HEK293 (cell line): ENCODE measurements at regions not wholly inside any gene's neighbourhood (a gene's known extent, or its start where the extent isn't known, plus 50 kb on each side); places are given as distances from the start of the nearest gene placed in this dataset.

Experiments
- CTCF ChIA-PET: fragments of 350-600 bp; formaldehyde crosslinking; extraction: SDS; loops from one replicate; lab custom pipeline; 2021; ENCODE audit warnings: antibody characterized with exemption; lab: Yijun Ruan, JAX
- POLR2A ChIA-PET: fragments of 300-600 bp; formaldehyde crosslinking; extraction: SDS; loops from one replicate; lab custom pipeline; 2020; ENCODE audit warnings: antibody characterized with exemption, inconsistent platforms; lab: Yijun Ruan, JAX
- H3K27ac ChIP-seq: fragments of 200-500 bp; sonication (Bioruptor generic); 2 replicates; pipeline ENCODE4 v1.5.1; 2014; ENCODE audit warnings: low read depth, low read length, control low read depth, inconsistent platforms; ENCODE audit errors: extremely low read depth
- H3K36me3 ChIP-seq, 2 experiments: fragments of 200-500 bp in 1 of 2; sonication (Bioruptor generic) in 1 of 2; 1 replicate in 1 of 2; 2 replicates in 1 of 2; pipeline ENCODE4 v1.5.1; 2014 to 2017; ENCODE audit warnings: inconsistent platforms in 2 of 2, low read length in 2 of 2; ENCODE audit not compliant: control insufficient read depth in 2 of 2, insufficient read depth in 1 of 2
- H3K4me1 ChIP-seq: fragments of 200-500 bp; sonication (Bioruptor generic); 2 replicates; pipeline ENCODE4 v1.5.1; 2014; ENCODE audit warnings: mild to moderate bottlenecking, low read length, inconsistent platforms; ENCODE audit not compliant: control insufficient read depth, insufficient read depth
- H3K4me3 ChIP-seq: 2 replicates; pipeline ENCODE4 v1.5.1; 2011; ENCODE audit warnings: low read depth, mild to moderate bottlenecking, control low read depth, low read length, moderate library complexity
- H3K9me3 ChIP-seq: fragments of 200-500 bp; sonication (Bioruptor generic); 2 replicates; pipeline ENCODE4 v1.5.1; 2014; ENCODE audit warnings: low read depth, low read length, inconsistent platforms; ENCODE audit not compliant: control insufficient read depth, insufficient read depth
- IKZF3 ChIP-seq: fragments of 450-650 bp; IDR thresholded peaks from 2 replicates; pipeline ENCODE4 v1.5.0; 2018; ENCODE audit warnings: missing biosample characterization, mild to moderate bottlenecking, missing genetic modification characterization, moderate library complexity
- KLF17 ChIP-seq: fragments of 450-650 bp; formaldehyde crosslinking; IDR thresholded peaks from 2 replicates; pipeline ENCODE4 v1.5.1; 2016; ENCODE audit warnings: missing biosample characterization, missing genetic modification characterization
- KLF8 ChIP-seq: fragments of 450-650 bp; formaldehyde crosslinking; IDR thresholded peaks from 2 replicates; pipeline ENCODE4 v1.5.1; 2016; ENCODE audit warnings: missing biosample characterization, missing genetic modification characterization
- KLF9 ChIP-seq: fragments of 450-650 bp; formaldehyde crosslinking; IDR thresholded peaks from 2 replicates; pipeline ENCODE4 v1.5.1; 2016; ENCODE audit warnings: missing biosample characterization, missing genetic modification characterization, low read depth
- RBAK ChIP-seq: fragments of 450-650 bp; formaldehyde crosslinking; IDR thresholded peaks from 2 replicates; pipeline ENCODE4 v1.5.1; 2016; ENCODE audit warnings: missing biosample characterization, missing genetic modification characterization
- REST ChIP-seq: fragments of 450-650 bp; formaldehyde crosslinking; IDR thresholded peaks from 2 replicates; pipeline ENCODE4 v1.5.1; 2016; ENCODE audit warnings: missing biosample characterization, missing genetic modification characterization
- SP2 ChIP-seq: fragments of 450-650 bp; formaldehyde crosslinking; IDR thresholded peaks from 2 replicates; pipeline ENCODE4 v1.5.1; 2016; ENCODE audit warnings: missing biosample characterization, missing genetic modification characterization
- ZFP37 ChIP-seq: fragments of 450-650 bp; formaldehyde crosslinking; IDR thresholded peaks from 2 replicates; pipeline ENCODE4 v1.5.1; 2016; ENCODE audit warnings: missing biosample characterization, missing genetic modification characterization
- ZNF10 ChIP-seq: fragments of 450-650 bp; formaldehyde crosslinking; IDR thresholded peaks from 2 replicates; pipeline ENCODE4 v1.5.1; 2017; ENCODE audit warnings: missing biosample characterization, missing genetic modification characterization
- ZNF133 ChIP-seq: fragments of 450-650 bp; formaldehyde crosslinking; IDR thresholded peaks from 2 replicates; pipeline ENCODE4 v1.5.1; 2016; ENCODE audit warnings: missing biosample characterization, missing genetic modification characterization
- ZNF148 ChIP-seq: fragments of 450-650 bp; formaldehyde crosslinking; IDR thresholded peaks from 2 replicates; pipeline ENCODE4 v1.5.0; 2017; ENCODE audit warnings: missing biosample characterization, missing genetic modification characterization, borderline replicate concordance
- ZNF221 ChIP-seq: fragments of 450-650 bp; formaldehyde crosslinking; IDR thresholded peaks from 2 replicates; pipeline ENCODE4 v1.5.1; 2017; ENCODE audit warnings: missing biosample characterization, missing genetic modification characterization, borderline replicate concordance
- ZNF23 ChIP-seq: fragments of 450-650 bp; formaldehyde crosslinking; IDR thresholded peaks from 2 replicates; pipeline ENCODE4 v1.5.1; 2016; ENCODE audit warnings: missing biosample characterization, missing genetic modification characterization, borderline replicate concordance
- ZNF501 ChIP-seq: fragments of 450-650 bp; formaldehyde crosslinking; IDR thresholded peaks from 2 replicates; pipeline ENCODE4 v1.5.1; 2016; ENCODE audit warnings: missing biosample characterization, missing genetic modification characterization
- ZNF544 ChIP-seq: fragments of 450-650 bp; formaldehyde crosslinking; IDR thresholded peaks from 2 replicates; pipeline ENCODE4 v1.5.0; 2017; ENCODE audit warnings: missing biosample characterization, missing genetic modification characterization
- ZNF610 ChIP-seq: fragments of 450-650 bp; formaldehyde crosslinking; IDR thresholded peaks from 2 replicates; pipeline ENCODE4 v1.5.1; 2016; ENCODE audit warnings: missing biosample characterization, missing genetic modification characterization, borderline replicate concordance
- ZNF639 ChIP-seq: fragments of 450-650 bp; formaldehyde crosslinking; IDR thresholded peaks from 2 replicates; pipeline ENCODE4 v1.5.1; 2016; ENCODE audit warnings: missing biosample characterization, missing genetic modification characterization
- ZNF645 ChIP-seq: fragments of 450-650 bp; formaldehyde crosslinking; IDR thresholded peaks from 2 replicates; pipeline ENCODE4; 2016; ENCODE audit warnings: missing biosample characterization, missing genetic modification characterization
- ZNF654 ChIP-seq: fragments of 450-650 bp; formaldehyde crosslinking; IDR thresholded peaks from 2 replicates; pipeline ENCODE4 v1.5.1; 2016; ENCODE audit warnings: low read depth, missing biosample characterization, missing genetic modification characterization
- ZNF660 ChIP-seq: fragments of 450-650 bp; IDR thresholded peaks from 2 replicates; pipeline ENCODE4 v1.5.1; 2018; ENCODE audit warnings: missing biosample characterization, mild to moderate bottlenecking, missing genetic modification characterization
- ZNF776 ChIP-seq: fragments of 450-650 bp; formaldehyde crosslinking; IDR thresholded peaks from 2 replicates; pipeline ENCODE4 v1.5.0; 2017; ENCODE audit warnings: missing biosample characterization, missing genetic modification characterization, borderline replicate concordance

- POLR2A ChIA-PET, result no interaction called here
- Histone ChIP-seq H3K36me3 (no peaks in the 10 kb centered on the region), H3K4me3 (no peak overlapping the region), H3K9me3 (no peaks in the 10 kb centered on the region), H3K4me1 (no peaks in the 10 kb centered on the region), H3K27ac (no peak overlapping the region)
- CTCF ChIA-PET, result interaction anchor here (0.6 kb wide), 1 partner anchor 39 kb away, joined by 3 read pairs; no protein-coding TSS in a partner anchor
- TF ChIP-seq ZNF133 (peak; percentile 53; the same call in 1 of the 2 replicates), ZNF654 (tag by site-specific recombination) (no peak)
Observed at GRCh38 chr1:88311265-88311664, 372.8 kb upstream of the PKN2 start.

GRCh38 chr1:88311907-88312306 is 372.2 kb upstream of the PKN2 start:
- H3K9me3 ChIP-seq, result no peaks in the 10 kb centered on the region
- H3K4me1 ChIP-seq, result no peaks in the 10 kb centered on the region
- CTCF ChIA-PET, result no interaction called here
- no peak overlapping the region for H3K27ac ChIP-seq
- H3K4me3 ChIP-seq, result no peak overlapping the region
- POLR2A ChIA-PET, result no interaction called here
- H3K36me3 ChIP-seq, result no peaks in the 10 kb centered on the region
- TF ChIP-seq ZNF501 (tag by site-specific recombination) (no peak), KLF9 (tag by site-specific recombination) (no peak), ZNF776 (no peak), REST (tag by site-specific recombination) (no peak), ZFP37 (tag by site-specific recombination) (no peak), IKZF3 (no peak), ZNF221 (no peak), ZNF645 (tag by site-specific recombination) (no peak), ZNF23 (tag by site-specific recombination) (no peak), ZNF148 (no peak), SP2 (tag by site-specific recombination) (no peak), ZNF639 (tag by site-specific recombination) (no peak), ZNF610 (tag by site-specific recombination) (no peak), ZNF544 (tag by site-specific recombination) (no peak), RBAK (tag by site-specific recombination) (no peak), KLF8 (tag by site-specific recombination) (no peak), KLF17 (no peak), ZNF10 (no peak), ZNF660 (tag by site-specific recombination) (no peak)
